IMR-90 (cell line): ENCODE measurements at regions not wholly inside any gene's neighbourhood (a gene's known extent, or its start where the extent isn't known, plus 50 kb on each side); places are given as distances from the start of the nearest gene placed in this dataset.

ENCODE experiments used
- BHLHE40 ChIP-seq: fragments of 150-350 bp; IDR thresholded peaks from 2 replicates; pipeline ENCODE4 v1.6.1; 2016; ENCODE audit warnings: mild to moderate bottlenecking, low read depth, low read length
- CEBPB ChIP-seq: IDR thresholded peaks from 2 replicates; pipeline ENCODE4 v1.6.1; 2012; ENCODE audit warnings: low read depth, low read length, improper control_type of control experiment
- CHD1 ChIP-seq: IDR thresholded peaks from 2 replicates; pipeline ENCODE4 v1.6.1; 2012; ENCODE audit warnings: low read depth, low read length, improper control_type of control experiment
- CTCF ChIP-seq: conservative IDR thresholded peaks from 2 replicates; pipeline ENCODE4 v1.5.1; 2012; ENCODE audit warnings: mild to moderate bottlenecking, low read depth, low read length, improper control_type of control experiment
- ELK1 ChIP-seq: fragments of 150-350 bp; IDR thresholded peaks from 2 replicates; pipeline ENCODE4 v1.6.1; 2016; ENCODE audit warnings: low read depth, mild to moderate bottlenecking, low read length, moderate library complexity, borderline replicate concordance
- MAFK ChIP-seq: IDR thresholded peaks from 2 replicates; pipeline ENCODE4 v1.6.1; 2012; ENCODE audit warnings: low read depth, low read length, improper control_type of control experiment
- MXI1 ChIP-seq: IDR thresholded peaks from 2 replicates; pipeline ENCODE4 v1.6.1; 2012; ENCODE audit warnings: low read depth, mild to moderate bottlenecking, low read length, moderate library complexity, borderline replicate concordance
- POLR2A ChIP-seq: IDR thresholded peaks from 2 replicates; pipeline ENCODE4 v1.6.1; 2012; ENCODE audit warnings: mild to moderate bottlenecking, low read depth, low read length
- RAD21 ChIP-seq: IDR thresholded peaks from 2 replicates; pipeline ENCODE4 v1.6.1; 2012; ENCODE audit warnings: low read length, improper control_type of control experiment
- RCOR1 ChIP-seq: IDR thresholded peaks from 2 replicates; pipeline ENCODE4 v1.6.1; 2012; ENCODE audit warnings: mild to moderate bottlenecking, low read length, improper control_type of control experiment; ENCODE audit not compliant: insufficient replicate concordance
- RFX5 ChIP-seq: IDR thresholded peaks from 2 replicates; pipeline ENCODE4 v1.8.0; 2012; ENCODE audit warnings: low read depth, mild to moderate bottlenecking, low read length, moderate library complexity
- USF2 ChIP-seq: fragments of 150-350 bp; IDR thresholded peaks from 2 replicates; pipeline ENCODE4 v1.6.1; 2017; ENCODE audit warnings: mild to moderate bottlenecking, antibody characterized with exemption, low read length, low read depth

- no peak for TF ChIP-seq RCOR1
- TF ChIP-seq RAD21, result no peak
- TF ChIP-seq POLR2A, result no peak
- TF ChIP-seq CHD1, result no peak
- TF ChIP-seq CTCF, result no peak
- no peak for TF ChIP-seq USF2
- no peak for TF ChIP-seq BHLHE40
- no peak for TF ChIP-seq CEBPB
- no peak for TF ChIP-seq MXI1
- TF ChIP-seq MAFK, result no peak
- no peak for TF ChIP-seq ELK1
- TF ChIP-seq RFX5, result no peak
Measured at GRCh38 chr7:79912213-79912633, 222.4 kb upstream of the GNAI1 start.
